PC-9 (cell line): ENCODE measurements at regions not wholly inside any gene's neighbourhood (a gene's known extent, or its start where the extent isn't known, plus 50 kb on each side); places are given as distances from the start of the nearest gene placed in this dataset.

Experiments used
- CTCF ChIP-seq: fragments of 200-600 bp; sonication (generic); conservative IDR thresholded peaks from 2 replicates; pipeline ENCODE4 v1.6.1; 2017; ENCODE audit warnings: mixed run types, antibody characterized with exemption, mild to moderate bottlenecking, moderate library complexity
- EZH2 ChIP-seq: fragments of 200-600 bp; sonication (generic); IDR thresholded peaks from 2 replicates; pipeline ENCODE4 v1.8.0; 2017; ENCODE audit warnings: antibody characterized with exemption, low read depth

GRCh38 chr14:25485381-25485780 is 435.4 kb upstream of the STXBP6 start:
- TF ChIP-seq EZH2 (no peak), CTCF (no peak)
